HepG2 (cell line): ENCODE measurements at regions not wholly inside any gene's neighbourhood (a gene's known extent, or its start where the extent isn't known, plus 50 kb on each side); places are given as distances from the start of the nearest gene placed in this dataset.

Experiments
- ATAC-seq: fragments of 200-7000 bp; cut with Tn5 transposase; 3 replicates; pipeline ENCODE4 v1.9.1; 2020; ENCODE audit warnings: mild to moderate bottlenecking, moderate library complexity
- BruUV-seq: library from RNA; stranded (reverse); fragments of 400-500 nt; replicated peaks from 2 replicates; lab custom pipeline; 2021; lab: Mats Ljungman, UMichigan
- CTCF ChIA-PET: fragments of 300-600 bp; formaldehyde crosslinking; extraction: SDS; loops from one replicate; lab custom pipeline; 2021; ENCODE audit warnings: low total read pairs, inconsistent platforms, low intra/inter-chr PET ratio; lab: Yijun Ruan, JAX
- POLR2A ChIA-PET: fragments of 350-600 bp; sonication (Branson Sonifier 250); formaldehyde crosslinking; loops from one replicate; lab custom pipeline; 2020; ENCODE audit warnings: antibody characterized with exemption, inconsistent platforms; lab: Yijun Ruan, JAX
- DNase-seq: peaks from one replicate; pipeline ENCODE4 v3.0.0-alpha.2; 2015; ENCODE audit warnings: low spot score
- FAIRE-seq: peaks from 3 replicates; lab custom pipeline; 2011; peaks lifted over from hg19 to GRCh38; lab: Jason Lieb, UNC
- H2AFZ ChIP-seq: one replicate; pipeline ENCODE4 v1.6.1; 2011; ENCODE audit warnings: low read length, inconsistent platforms
- H3K27ac ChIP-seq: fragments of 300-600 bp; 3 replicates; pipeline ENCODE4 v1.8.0; 2011; ENCODE audit warnings: mixed run types, mild to moderate bottlenecking, mixed read lengths, low read length, inconsistent platforms; ENCODE audit not compliant: insufficient read depth; ENCODE audit errors: extremely low read length
- H3K27me3 ChIP-seq, 2 experiments: fragments of 200-600 bp in 1 of 2; 2 replicates in 1 of 2; 3 replicates in 1 of 2; pipeline versions ENCODE4 v1.6.0 to v1.8.0; 2011; ENCODE audit warnings: low read length in 2 of 2, mild to moderate bottlenecking in 2 of 2, moderate library complexity in 2 of 2, inconsistent platforms in 1 of 2; ENCODE audit not compliant: insufficient read depth in 2 of 2, control insufficient read depth in 1 of 2
- H3K36me3 ChIP-seq, 2 experiments: fragments of 200-600 bp in 1 of 2; replicated peaks in 1 of 2; 2 replicates in 1 of 2; 3 replicates in 1 of 2; pipeline versions ENCODE4 v1.5.1 to v1.8.0; 2011; ENCODE audit warnings: low read length in 2 of 2, inconsistent platforms in 1 of 2; ENCODE audit not compliant: insufficient read depth in 2 of 2, control insufficient read depth in 1 of 2
- H3K4me1 ChIP-seq: 2 replicates; pipeline ENCODE4 v1.5.1; 2012; ENCODE audit warnings: low read length, inconsistent platforms; ENCODE audit not compliant: insufficient read depth
- H3K4me2 ChIP-seq: 2 replicates; pipeline ENCODE4 v1.6.0; 2011; ENCODE audit warnings: low read depth, low read length, inconsistent platforms
- H3K4me3 ChIP-seq, 3 experiments: fragments of 200-600 bp in 1 of 3; sonication (generic), shearing (Covaris generic) in 1 of 3; replicated peaks in 1 of 3; 2 replicates each; pipeline ENCODE4 v1.5.1; 2011 to 2016; ENCODE audit warnings: low read length in 3 of 3, inconsistent platforms in 2 of 3, low read depth in 2 of 3, mild to moderate bottlenecking in 2 of 3, control low read depth in 1 of 3, mixed read lengths in 1 of 3; ENCODE audit not compliant: insufficient read depth in 1 of 3
- H3K79me2 ChIP-seq: one replicate; pipeline ENCODE4 v1.6.1; 2011; ENCODE audit warnings: low read length, inconsistent platforms; ENCODE audit not compliant: insufficient read depth
- H3K9ac ChIP-seq: 2 replicates; pipeline ENCODE4 v1.6.0; 2011; ENCODE audit warnings: mild to moderate bottlenecking, low read depth, low read length, inconsistent platforms; ENCODE audit not compliant: insufficient read depth
- H3K9me3 ChIP-seq: 2 replicates; pipeline ENCODE4 v1.5.1; 2012; ENCODE audit warnings: mild to moderate bottlenecking, low read length
- H4K20me1 ChIP-seq: 2 replicates; pipeline ENCODE4 v1.6.0; 2011; ENCODE audit warnings: inconsistent platforms, mild to moderate bottlenecking, low read length, moderate library complexity; ENCODE audit not compliant: insufficient read depth
- CEBPB ChIP-seq: IDR thresholded peaks from 2 replicates; pipeline ENCODE4 v1.6.1; 2011; ENCODE audit warnings: low read depth, low read length, improper control_type of control experiment, borderline replicate concordance
- FOXJ3 ChIP-seq: sonication (generic); formaldehyde crosslinking; IDR thresholded peaks from 2 replicates; pipeline ENCODE4 v1.4.0; 2020; ENCODE audit warnings: missing genetic modification reagents, mild to moderate bottlenecking, borderline replicate concordance
- HNF4G ChIP-seq, 2 experiments: sonication (generic) in 1 of 2; formaldehyde crosslinking in 1 of 2; IDR thresholded peaks; 2 replicates each; pipeline versions ENCODE4 v1.4.0 to v1.6.1; 2011 to 2020; ENCODE audit warnings: borderline replicate concordance in 2 of 2, low read depth in 2 of 2, mild to moderate bottlenecking in 2 of 2, low read length in 1 of 2, missing genetic modification reagents in 1 of 2, moderate library complexity in 1 of 2
- NFRKB ChIP-seq: fragments of 450-650 bp; IDR thresholded peaks from 2 replicates; pipeline ENCODE4 v1.6.1; 2017
- PHB2 ChIP-seq: fragments of 450-650 bp; IDR thresholded peaks from 2 replicates; pipeline ENCODE4 v1.6.1; 2018; ENCODE audit not compliant: partially characterized antibody
- SOX6 ChIP-seq, 2 experiments: fragments of 450-650 bp in 1 of 2; sonication (generic) in 1 of 2; formaldehyde crosslinking in 1 of 2; IDR thresholded peaks; 2 replicates each; pipeline versions ENCODE4 v1.4.0 to v1.6.1; 2017 to 2020; ENCODE audit warnings: antibody characterized with exemption in 1 of 2, mild to moderate bottlenecking in 1 of 2, missing genetic modification reagents in 1 of 2
- ZNF543 ChIP-seq: sonication (generic); formaldehyde crosslinking; IDR thresholded peaks from 2 replicates; pipeline ENCODE4 v1.4.0; 2020; ENCODE audit warnings: mild to moderate bottlenecking, missing genetic modification reagents
- ZNF552 ChIP-seq: sonication (generic); formaldehyde crosslinking; IDR thresholded peaks from 2 replicates; pipeline ENCODE4 v1.9.0; 2022; ENCODE audit warnings: missing genetic modification reagents, mild to moderate bottlenecking, borderline replicate concordance
- WGBS: methylation state at CpG from one replicate; pipeline ENCODE4 v1.1.6; 2017; ENCODE audit warnings: low lambda C conversion rate; 5-methylcytosine and 5-hydroxymethylcytosine counted together
- in situ Hi-C: cut with HindIII; loops from 2 replicates; pipeline ENCODE4 v1.10.0; 2017; ENCODE audit warnings: low pct_unique_long_range_greater_than_20kb; ENCODE audit not compliant: extremely low pct_ligation_motif_present
- intact Hi-C: fragments of 100-400 bp; cut with micrococcal nuclease; formaldehyde crosslinking; loops from one replicate; pipeline ENCODE4 v1.10.0; 2022; ENCODE audit not compliant: unreplicated experiment
- TF ChIP-seq, protein P1 (sequence below): IDR thresholded peaks from 2 replicates; pipeline ENCODE4 v1.4.0; 2020; ENCODE audit warnings: mild to moderate bottlenecking, missing genetic modification reagents

- TF ChIP-seq SOX6 (IDR thresholded peaks at IDR 0.05): no peak
- peak; percentile 35; the same call in 1 of the 2 replicates for TF ChIP-seq SOX6 (CRISPR knock-in tag; IDR thresholded peaks at IDR 0.05)
- no peak for TF ChIP-seq ZNF552 (CRISPR knock-in tag)
- TF ChIP-seq PHB2: no peak
- peak; percentile 59 for TF ChIP-seq HNF4G (IDR thresholded peaks at IDR 0.05; ENCODE audit: borderline replicate concordance, low read depth, low read length)
- TF ChIP-seq HNF4G (CRISPR knock-in tag; IDR thresholded peaks at IDR 0.05; ENCODE audit: borderline replicate concordance, low read depth): no peak
- peak; percentile 32; the same call in 1 of the 2 replicates for TF ChIP-seq FOXJ3 (CRISPR knock-in tag)
- TF ChIP-seq, protein P1, sequence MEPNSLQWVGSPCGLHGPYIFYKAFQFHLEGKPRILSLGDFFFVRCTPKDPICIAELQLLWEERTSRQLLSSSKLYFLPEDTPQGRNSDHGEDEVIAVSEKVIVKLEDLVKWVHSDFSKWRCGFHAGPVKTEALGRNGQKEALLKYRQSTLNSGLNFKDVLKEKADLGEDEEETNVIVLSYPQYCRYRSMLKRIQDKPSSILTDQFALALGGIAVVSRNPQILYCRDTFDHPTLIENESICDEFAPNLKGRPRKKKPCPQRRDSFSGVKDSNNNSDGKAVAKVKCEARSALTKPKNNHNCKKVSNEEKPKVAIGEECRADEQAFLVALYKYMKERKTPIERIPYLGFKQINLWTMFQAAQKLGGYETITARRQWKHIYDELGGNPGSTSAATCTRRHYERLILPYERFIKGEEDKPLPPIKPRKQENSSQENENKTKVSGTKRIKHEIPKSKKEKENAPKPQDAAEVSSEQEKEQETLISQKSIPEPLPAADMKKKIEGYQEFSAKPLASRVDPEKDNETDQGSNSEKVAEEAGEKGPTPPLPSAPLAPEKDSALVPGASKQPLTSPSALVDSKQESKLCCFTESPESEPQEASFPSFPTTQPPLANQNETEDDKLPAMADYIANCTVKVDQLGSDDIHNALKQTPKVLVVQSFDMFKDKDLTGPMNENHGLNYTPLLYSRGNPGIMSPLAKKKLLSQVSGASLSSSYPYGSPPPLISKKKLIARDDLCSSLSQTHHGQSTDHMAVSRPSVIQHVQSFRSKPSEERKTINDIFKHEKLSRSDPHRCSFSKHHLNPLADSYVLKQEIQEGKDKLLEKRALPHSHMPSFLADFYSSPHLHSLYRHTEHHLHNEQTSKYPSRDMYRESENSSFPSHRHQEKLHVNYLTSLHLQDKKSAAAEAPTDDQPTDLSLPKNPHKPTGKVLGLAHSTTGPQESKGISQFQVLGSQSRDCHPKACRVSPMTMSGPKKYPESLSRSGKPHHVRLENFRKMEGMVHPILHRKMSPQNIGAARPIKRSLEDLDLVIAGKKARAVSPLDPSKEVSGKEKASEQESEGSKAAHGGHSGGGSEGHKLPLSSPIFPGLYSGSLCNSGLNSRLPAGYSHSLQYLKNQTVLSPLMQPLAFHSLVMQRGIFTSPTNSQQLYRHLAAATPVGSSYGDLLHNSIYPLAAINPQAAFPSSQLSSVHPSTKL: 0 out of 2 replicates have a peak, but pooled peaks have one; percentile 18
Observed at GRCh38 chr4:157832596-157832995, 340.2 kb downstream of the GASK1B start (continued).

DNA sequence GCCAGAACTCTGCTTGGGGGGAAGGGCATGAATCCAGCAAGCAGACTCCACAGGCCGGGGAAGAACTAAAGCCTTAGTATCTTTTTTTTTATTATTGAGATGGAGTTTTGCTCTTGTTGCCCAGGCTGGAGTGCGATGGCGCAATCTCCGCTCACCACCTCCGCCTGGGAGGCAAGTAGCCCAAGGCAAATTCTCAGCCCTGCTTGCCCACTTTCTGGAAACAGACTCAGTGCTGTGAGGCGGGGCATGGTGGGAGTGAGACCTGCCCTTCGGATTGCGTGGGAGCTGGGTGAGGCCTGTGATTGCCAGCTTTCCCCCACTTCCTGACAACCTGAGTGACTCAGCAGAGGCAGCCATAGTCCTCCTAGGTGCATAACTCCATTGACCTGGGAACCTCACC is 348.8 kb downstream of the GASK1B start:
- POLR2A ChIA-PET: no interaction called here

More for the DNA sequence above, 348.8 kb downstream of the GASK1B start:
- Histone ChIP-seq H3K27me3 (no peaks in the 10 kb centered on the region), H3K27ac (no peak overlapping the region), H4K20me1 (no peaks in the 10 kb centered on the region), H3K4me3 (no peak overlapping the region), H2AFZ (no peak overlapping the region), H3K9ac (no peak overlapping the region), H3K9me3 (no peaks in the 10 kb centered on the region), H3K4me2 (no peak overlapping the region), H3K79me2 (no peaks in the 10 kb centered on the region), H3K4me1 (peaks cover 23% of the 10 kb centered on the region), H3K36me3 (no peaks in the 10 kb centered on the region)
- in situ Hi-C loops (no loop called here), intact Hi-C loops (no loop called here)
- FAIRE-seq: no peak
- no peak for ATAC-seq
- no TSS peak for BruUV-seq
- DNase-seq: no peak
- 87% methylated on average over 6 of the region's 8 CpGs for WGBS
- CTCF ChIA-PET: no interaction called here
- TF ChIP-seq ZNF543 (CRISPR knock-in tag) (no peak), NFRKB (no peak), CEBPB (peak; percentile 57; the same call in 1 of the 2 replicates)
- TF ChIP-seq, all 625 proteins: peak for 1
